WTC11 (cell line): ENCODE measurements at regions not wholly inside any gene's neighbourhood (a gene's known extent, or its start where the extent isn't known, plus 50 kb on each side); places are given as distances from the start of the nearest gene placed in this dataset.
"Not testable (repeated sequence)": the region's sequence is repeated elsewhere in the genome, so short reads cannot be mapped to it uniquely, and the experiment has no call there.

Experiments
- ATAC-seq: fragments of 200-7000 bp; cut with Tn5 transposase; 2 replicates; pipeline ENCODE4 v1.10.0; 2021; ENCODE audit warnings: mild to moderate bottlenecking, moderate library complexity
- CTCF ChIA-PET: fragments of 300-600 bp; sonication (Branson Sonifier 250); formaldehyde crosslinking; loops from one replicate; lab custom pipeline; 2021; ENCODE audit warnings: antibody characterized with exemption; lab: Charles Lee
- POLR2A ChIA-PET: fragments of 350-600 bp; sonication (Branson Sonifier 250); formaldehyde crosslinking; loops from one replicate; lab custom pipeline; 2021; ENCODE audit warnings: antibody characterized with exemption; lab: Charles Lee
- DNase-seq: peaks from one replicate; pipeline ENCODE4 v3.0.0; 2021; ENCODE audit warnings: low spot score
- H3K27ac Mint-ChIP-seq: 2 replicates; pipeline ENCODE4 v1.8.0; 2021; ENCODE audit warnings: mixed read lengths
- H3K27me3 Mint-ChIP-seq: 2 replicates; pipeline ENCODE4 v1.8.0; 2021; ENCODE audit warnings: low read depth, mild to moderate bottlenecking, moderate library complexity, mixed read lengths
- H3K36me3 Mint-ChIP-seq: 2 replicates; pipeline ENCODE4 v1.8.0; 2021; ENCODE audit warnings: mixed read lengths
- H3K4me1 Mint-ChIP-seq: 2 replicates; pipeline ENCODE4 v1.8.0; 2022; ENCODE audit warnings: mixed read lengths
- H3K4me3 Mint-ChIP-seq: 2 replicates; pipeline ENCODE4 v1.8.0; 2021; ENCODE audit warnings: mild to moderate bottlenecking, moderate library complexity, mixed read lengths
- H3K9me3 Mint-ChIP-seq: 2 replicates; pipeline ENCODE4 v1.8.0; 2021; ENCODE audit warnings: mixed read lengths
- CBFB ChIP-seq: sonication (generic); formaldehyde crosslinking; IDR thresholded peaks from 2 replicates; pipeline ENCODE4 v1.8.1; 2022; ENCODE audit warnings: mild to moderate bottlenecking, low read depth, missing genetic modification reagents
- CREB1 ChIP-seq: sonication (generic); formaldehyde crosslinking; IDR thresholded peaks from 2 replicates; pipeline ENCODE4 v1.8.0; 2023; ENCODE audit warnings: mild to moderate bottlenecking, missing genetic modification reagents
- E2F4 ChIP-seq: sonication (generic); formaldehyde crosslinking; IDR thresholded peaks from 2 replicates; pipeline ENCODE4 v1.8.1; 2022; ENCODE audit warnings: low read depth, mild to moderate bottlenecking, moderate library complexity, missing genetic modification reagents, borderline replicate concordance
- E2F5 ChIP-seq: sonication (generic); formaldehyde crosslinking; IDR thresholded peaks from 2 replicates; pipeline ENCODE4 v1.8.1; 2022; ENCODE audit warnings: mild to moderate bottlenecking, moderate library complexity, missing genetic modification reagents
- ELF4 ChIP-seq: sonication (generic); formaldehyde crosslinking; IDR thresholded peaks from 2 replicates; pipeline ENCODE4 v1.8.1; 2022; ENCODE audit warnings: low read depth, mild to moderate bottlenecking, moderate library complexity, missing genetic modification reagents
- EMX1 ChIP-seq: fragments of 250-450 bp; sonication (Bioruptor Pico); IDR thresholded peaks from 2 replicates; pipeline ENCODE4 v1.8.0; 2021; ENCODE audit warnings: mild to moderate bottlenecking
- FOXK1 ChIP-seq: sonication (generic); formaldehyde crosslinking; IDR thresholded peaks from 2 replicates; pipeline ENCODE4 v1.8.0; 2022; ENCODE audit warnings: mild to moderate bottlenecking, moderate library complexity, missing genetic modification reagents
- GABPB1 ChIP-seq: sonication (generic); formaldehyde crosslinking; IDR thresholded peaks from 2 replicates; pipeline ENCODE4 v1.8.1; 2023; ENCODE audit warnings: mild to moderate bottlenecking, missing genetic modification reagents
- GRHL2 ChIP-seq: fragments of 250-450 bp; sonication (Bioruptor Pico); IDR thresholded peaks from 2 replicates; pipeline ENCODE4 v1.8.0; 2022; ENCODE audit warnings: mild to moderate bottlenecking, moderate library complexity; ENCODE audit not compliant: insufficient replicate concordance, severe bottlenecking
- GTF2I ChIP-seq: fragments of 250-450 bp; sonication (Bioruptor Pico); conservative IDR thresholded peaks from 2 replicates; pipeline ENCODE4 v1.4.0; 2021; ENCODE audit warnings: mild to moderate bottlenecking
- HMGA2 ChIP-seq: fragments of 250-450 bp; sonication (Bioruptor Pico); IDR thresholded peaks from 2 replicates; pipeline ENCODE4 v1.4.0; 2021; ENCODE audit warnings: mild to moderate bottlenecking, moderate library complexity
- HMGXB4 ChIP-seq: sonication (generic); formaldehyde crosslinking; IDR thresholded peaks from 2 replicates; pipeline ENCODE4 v1.8.1; 2023; ENCODE audit warnings: mild to moderate bottlenecking, moderate library complexity, missing genetic modification reagents
- IRF2 ChIP-seq: sonication (generic); formaldehyde crosslinking; IDR thresholded peaks from 2 replicates; pipeline ENCODE4 v1.8.0; 2022; ENCODE audit warnings: low read depth, missing genetic modification reagents, borderline replicate concordance
- MLX ChIP-seq: sonication (generic); formaldehyde crosslinking; IDR thresholded peaks from 2 replicates; pipeline ENCODE4 v1.8.1; 2023; ENCODE audit warnings: mild to moderate bottlenecking, missing genetic modification reagents, moderate library complexity
- NR2C2 ChIP-seq: sonication (generic); formaldehyde crosslinking; IDR thresholded peaks from 2 replicates; pipeline ENCODE4 v1.8.0; 2022; ENCODE audit warnings: mild to moderate bottlenecking, missing genetic modification reagents
- ZNF219 ChIP-seq: sonication (generic); formaldehyde crosslinking; IDR thresholded peaks from 2 replicates; pipeline ENCODE4 v1.8.0; 2023; ENCODE audit warnings: missing genetic modification reagents, mild to moderate bottlenecking, borderline replicate concordance
- ZNF263 ChIP-seq: sonication (generic); formaldehyde crosslinking; IDR thresholded peaks from 2 replicates; pipeline ENCODE4 v1.8.1; 2022; ENCODE audit warnings: low read depth, mild to moderate bottlenecking, moderate library complexity, missing genetic modification reagents
- ZNF423 ChIP-seq: fragments of 250-450 bp; sonication (Bioruptor Pico); IDR thresholded peaks from 2 replicates; pipeline ENCODE4 v2.1.2; 2022; ENCODE audit warnings: mild to moderate bottlenecking, moderate library complexity
- ZNF671 ChIP-seq: fragments of 250-450 bp; sonication (Bioruptor Pico); IDR thresholded peaks from 2 replicates; pipeline ENCODE4 v1.8.0; 2021; ENCODE audit warnings: mild to moderate bottlenecking

- H3K4me3 Mint-ChIP-seq: no peak overlapping the region
- H3K27ac Mint-ChIP-seq: no peak overlapping the region
- peaks cover 30% of the 10 kb centered on the region for H3K9me3 Mint-ChIP-seq
- TF ChIP-seq GABPB1 (CRISPR knock-in tag) (no peak), E2F4 (CRISPR knock-in tag) (no peak), ZNF671 (CRISPR knock-in tag) (no peak), ZNF423 (CRISPR knock-in tag) (no peak), GTF2I (no peak), ZNF263 (no peak), GRHL2 (CRISPR knock-in tag) (no peak), ELF4 (CRISPR knock-in tag) (no peak), CREB1 (CRISPR knock-in tag) (no peak), HMGXB4 (no peak), ZNF219 (no peak), NR2C2 (CRISPR knock-in tag) (no peak)
- TF ChIP-seq, all 79 proteins: peak for 0
- no peaks in the 10 kb centered on the region for H3K27me3 Mint-ChIP-seq
- ChIA-PET CTCF (no interaction called here), POLR2A (no interaction called here)
- ATAC-seq (no peak), DNase-seq (no peak)
- no peaks in the 10 kb centered on the region; the same call in 1 of the 2 replicates for H3K4me1 Mint-ChIP-seq
- peaks cover 9% of the 10 kb centered on the region for H3K36me3 Mint-ChIP-seq
Measured at GRCh38 chr5:43798740-43799139, 195.8 kb downstream of the NNT start.

- H3K4me3 Mint-ChIP-seq, H3K4me1 Mint-ChIP-seq, CTCF ChIA-PET, ATAC-seq, H3K27ac Mint-ChIP-seq, POLR2A ChIA-PET, H3K27me3 Mint-ChIP-seq, DNase-seq: not testable (repeated sequence)
- Mint-ChIP-seq H3K36me3 (peaks cover 20% of the 10 kb centered on the region), H3K9me3 (peaks cover 44% of the 10 kb centered on the region)
Measured at GRCh38 chr5:43791880-43792279, 188.9 kb downstream of the NNT start.

GRCh38 chr5:43785198-43785597 is 182.2 kb downstream of the NNT start:
- ATAC-seq (no peak), DNase-seq (no peak)
- H3K4me1 Mint-ChIP-seq: no peaks in the 10 kb centered on the region
- ChIA-PET POLR2A (interaction anchor here (0.6 kb wide), 1 partner anchor 301 kb away, joined by 5 read pairs; the partner anchor contains the start of gene TMEM267), CTCF (no interaction called here)
- no peak overlapping the region for H3K27ac Mint-ChIP-seq
- H3K9me3 Mint-ChIP-seq: peaks cover 11% of the 10 kb centered on the region; the same call in 1 of the 2 replicates
- no peak for TF ChIP-seq FOXK1 (CRISPR knock-in tag)
- TF ChIP-seq HMGA2 (CRISPR knock-in tag): no peak
- TF ChIP-seq MLX (CRISPR knock-in tag): no peak
- H3K27me3 Mint-ChIP-seq: peaks cover 4% of the 10 kb centered on the region
- no peaks in the 10 kb centered on the region; the same call in none of the 2 replicates for H3K36me3 Mint-ChIP-seq
- H3K4me3 Mint-ChIP-seq: no peak overlapping the region

- ChIA-PET POLR2A (no interaction called here), CTCF (no interaction called here)
- DNase-seq: no peak
- no peak for ATAC-seq
- no peaks in the 10 kb centered on the region for H3K27me3 Mint-ChIP-seq
- H3K27ac Mint-ChIP-seq: no peak overlapping the region
- H3K4me3 Mint-ChIP-seq: no peak overlapping the region
- H3K9me3 Mint-ChIP-seq: peaks cover 20% of the 10 kb centered on the region
- H3K4me1 Mint-ChIP-seq: no peaks in the 10 kb centered on the region
- TF ChIP-seq EMX1 (no peak), CBFB (CRISPR knock-in tag) (no peak), ZNF263 (no peak), IRF2 (no peak), E2F5 (CRISPR knock-in tag) (no peak)
- no peaks in the 10 kb centered on the region; the same call in 1 of the 2 replicates for H3K36me3 Mint-ChIP-seq
Measured at GRCh38 chr5:43780586-43780985, 177.6 kb downstream of the NNT start.
